ENCODE measurements at regions not wholly inside any gene's neighbourhood (a gene's known extent, or its start where the extent isn't known, plus 50 kb on each side); places are given as distances from the start of the nearest gene placed in this dataset.
"Not testable (repeated sequence)": the region's sequence is repeated elsewhere in the genome, so short reads cannot be mapped to it uniquely, and the experiment has no call there.

- Mint-ChIP-seq H3K4me3 (no peak overlapping the region), H3K27me3 (peaks cover 8 to 26% (median 13%) of the 10 kb centered on the region in 5 donors), H3K36me3 (no peaks in the 10 kb centered on the region), H3K4me1 (no peaks in the 10 kb centered on the region), H3K27ac (no peak overlapping the region), H3K9me3 (peaks cover 0 to 13% (median 2%) of the 10 kb centered on the region in 11 donors)
- Histone ChIP-seq H3K9me3 (ENCODE audit: control insufficient read depth in 2 of 3, low read length in 3 of 3) (no peaks in the 10 kb centered on the region), H3K4me1 (ENCODE audit: control insufficient read depth in 2 of 2, insufficient read depth in 2 of 2, low read length in 2 of 2) (no peaks in the 10 kb centered on the region), H3K27me3 (ENCODE audit: control insufficient read depth in 2 of 2, insufficient read depth in 2 of 2, low read length in 2 of 2) (no peaks in the 10 kb centered on the region), H3K4me3 (ENCODE audit: low read length) (no peak overlapping the region), H3K27ac (ENCODE audit: low read depth, low read length) (no peak overlapping the region), H3K36me3 (ENCODE audit: control insufficient read depth in 2 of 3, insufficient read depth in 3 of 3, low read length in 3 of 3) (no peaks in the 10 kb centered on the region)
- ChIA-PET CTCF (interaction anchor here (0.9 kb wide), 1 partner anchor 316 kb away, joined by 3 read pairs; no protein-coding TSS in a partner anchor), POLR2A (no interaction called here)
- intact Hi-C loops (cut with micrococcal nuclease): loop anchor here (2.0 kb wide), 2 partner anchors 276 to 316 kb away; no protein-coding TSS in a partner anchor
- DNase-seq (peak in 6 of 9 donors; percentile 7 to 36 (median 29)), ATAC-seq (no peak)
Observed at GRCh38 chrX:51144828-51145442, 187.7 kb upstream of the NUDT10 start.

- H3K27ac Mint-ChIP-seq: no peak overlapping the region
- H3K36me3 ChIP-seq (ENCODE audit: control insufficient read depth in 2 of 3, insufficient read depth in 3 of 3, low read length in 3 of 3): no peaks in the 10 kb centered on the region
- H3K27me3 Mint-ChIP-seq: peaks cover 4 to 12% (median 6%) of the 10 kb centered on the region in 5 donors
- no peaks in the 10 kb centered on the region for H3K4me1 ChIP-seq (ENCODE audit: control insufficient read depth in 2 of 2, insufficient read depth in 2 of 2, low read length in 2 of 2)
- ATAC-seq: no peak
- no peaks in the 10 kb centered on the region for H3K4me1 Mint-ChIP-seq
- H3K36me3 Mint-ChIP-seq: no peaks in the 10 kb centered on the region
- H3K4me3 ChIP-seq (ENCODE audit: low read length): no peak overlapping the region
- peaks cover 0 to 1% (median 0%) of the 10 kb centered on the region in 11 donors for H3K9me3 Mint-ChIP-seq
- no peak for DNase-seq
- no peak overlapping the region for H3K4me3 Mint-ChIP-seq
- no peaks in the 10 kb centered on the region for H3K27me3 ChIP-seq (ENCODE audit: control insufficient read depth in 2 of 2, insufficient read depth in 2 of 2, low read length in 2 of 2)
- no peak overlapping the region for H3K27ac ChIP-seq (ENCODE audit: low read depth, low read length)
- H3K9me3 ChIP-seq (ENCODE audit: control insufficient read depth in 2 of 3, low read length in 3 of 3): no peaks in the 10 kb centered on the region
- CTCF ChIA-PET: no interaction called here
- intact Hi-C loops (cut with micrococcal nuclease): no loop called here
- POLR2A ChIA-PET: no interaction called here
Observed at GRCh38 chrX:51148848-51149247, 183.8 kb upstream of the NUDT10 start.

DNA sequence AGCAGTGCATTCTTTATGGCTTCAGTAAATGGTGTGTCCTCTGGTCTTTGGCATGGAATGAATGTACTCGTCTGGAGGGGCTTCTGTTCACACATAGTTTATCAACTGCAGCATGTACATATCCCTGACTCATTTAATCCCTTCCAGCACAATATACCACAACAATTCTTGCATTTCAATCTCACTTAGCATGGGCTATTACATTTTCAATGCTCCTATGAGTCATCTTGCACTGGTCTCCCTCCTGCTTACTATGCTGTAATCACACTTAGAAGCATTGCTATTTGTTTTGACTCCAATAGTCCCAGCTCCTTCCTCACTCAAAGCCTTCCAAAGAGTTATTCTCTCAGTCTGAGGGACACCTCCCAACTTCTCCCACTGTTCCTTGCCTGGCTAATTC lies 180.9 kb upstream of the NUDT10 start:
- Histone ChIP-seq H3K27me3 (ENCODE audit: control insufficient read depth in 2 of 2, insufficient read depth in 2 of 2, low read length in 2 of 2) (no peaks in the 10 kb centered on the region), H3K27ac (ENCODE audit: low read depth, low read length) (no peak overlapping the region), H3K4me1 (ENCODE audit: control insufficient read depth in 2 of 2, insufficient read depth in 2 of 2, low read length in 2 of 2) (no peaks in the 10 kb centered on the region), H3K9me3 (ENCODE audit: control insufficient read depth in 2 of 3, low read length in 3 of 3) (no peaks in the 10 kb centered on the region), H3K36me3 (ENCODE audit: control insufficient read depth in 2 of 3, insufficient read depth in 3 of 3, low read length in 3 of 3) (no peaks in the 10 kb centered on the region), H3K4me3 (ENCODE audit: low read length) (no peak overlapping the region)
- H3K36me3 Mint-ChIP-seq: no peaks in the 10 kb centered on the region
- no peaks in the 10 kb centered on the region for H3K4me1 Mint-ChIP-seq
- ChIA-PET CTCF (interaction anchor here (1.1 kb wide), 1 partner anchor 309 kb away, joined by 4 read pairs; no protein-coding TSS in a partner anchor), POLR2A (no interaction called here)
- peaks cover 0 to 1% (median 0%) of the 10 kb centered on the region in 11 donors for H3K9me3 Mint-ChIP-seq
- no peak for ATAC-seq
- intact Hi-C loops (cut with micrococcal nuclease): no loop called here
- no peak for DNase-seq
- no peak overlapping the region for H3K27ac Mint-ChIP-seq
- H3K4me3 Mint-ChIP-seq: no peak overlapping the region
- peaks cover 0 to 5% (median 0%) of the 10 kb centered on the region in 5 donors for H3K27me3 Mint-ChIP-seq

- Mint-ChIP-seq H3K36me3 (no peaks in the 10 kb centered on the region), H3K27me3 (no peaks in the 10 kb centered on the region), H3K27ac (no peak overlapping the region), H3K4me3 (no peak overlapping the region), H3K4me1 (no peaks in the 10 kb centered on the region), H3K9me3 (peaks cover 0 to 1% (median 0%) of the 10 kb centered on the region in 11 donors)
- intact Hi-C loops (cut with micrococcal nuclease): no loop called here
- Histone ChIP-seq H3K4me1 (ENCODE audit: control insufficient read depth in 2 of 2, insufficient read depth in 2 of 2, low read length in 2 of 2) (no peaks in the 10 kb centered on the region), H3K36me3 (ENCODE audit: control insufficient read depth in 2 of 3, insufficient read depth in 3 of 3, low read length in 3 of 3) (no peaks in the 10 kb centered on the region), H3K4me3 (ENCODE audit: low read length) (no peak overlapping the region), H3K27ac (ENCODE audit: low read depth, low read length) (no peak overlapping the region), H3K9me3 (ENCODE audit: control insufficient read depth in 2 of 3, low read length in 3 of 3) (no peaks in the 10 kb centered on the region), H3K27me3 (ENCODE audit: control insufficient read depth in 2 of 2, insufficient read depth in 2 of 2, low read length in 2 of 2) (no peaks in the 10 kb centered on the region)
- POLR2A ChIA-PET: no interaction called here
- DNase-seq: no peak
- ATAC-seq: no peak
- CTCF ChIA-PET: no interaction called here
Observed at GRCh38 chrX:51155157-51155556, 177.5 kb upstream of the NUDT10 start.

DNA sequence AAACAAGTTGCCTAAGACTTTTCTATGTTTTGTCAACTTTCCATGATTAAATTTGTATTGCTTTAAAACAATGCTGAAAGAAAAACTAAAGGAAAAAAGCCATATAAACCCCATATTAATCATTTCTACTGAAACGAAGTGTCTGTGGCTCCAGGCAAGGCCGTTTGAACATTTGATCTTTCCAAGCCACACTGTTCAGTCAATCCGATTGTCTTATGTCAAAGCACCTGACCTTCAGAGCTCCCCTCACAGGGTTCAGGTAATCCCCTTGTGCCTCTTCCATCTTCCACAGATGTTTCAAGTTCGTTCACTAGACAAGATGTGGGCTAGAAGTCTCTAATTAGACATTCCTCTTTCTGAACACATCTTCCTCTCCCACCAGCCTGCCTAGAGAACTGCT lies 177.1 kb upstream of the NUDT10 start:
- intact Hi-C loops (cut with micrococcal nuclease): no loop called here
- Histone ChIP-seq H3K27ac (ENCODE audit: low read depth, low read length) (no peak overlapping the region), H3K4me1 (ENCODE audit: control insufficient read depth in 2 of 2, insufficient read depth in 2 of 2, low read length in 2 of 2) (no peaks in the 10 kb centered on the region), H3K27me3 (ENCODE audit: control insufficient read depth in 2 of 2, insufficient read depth in 2 of 2, low read length in 2 of 2) (no peaks in the 10 kb centered on the region), H3K4me3 (ENCODE audit: low read length) (no peak overlapping the region), H3K9me3 (ENCODE audit: control insufficient read depth in 2 of 3, low read length in 3 of 3) (no peaks in the 10 kb centered on the region), H3K36me3 (ENCODE audit: control insufficient read depth in 2 of 3, insufficient read depth in 3 of 3, low read length in 3 of 3) (no peaks in the 10 kb centered on the region)
- no peak for ATAC-seq
- ChIA-PET CTCF (no interaction called here), POLR2A (no interaction called here)
- H3K36me3 Mint-ChIP-seq: no peaks in the 10 kb centered on the region
- H3K4me1 Mint-ChIP-seq: no peaks in the 10 kb centered on the region
- DNase-seq: no peak
- no peaks in the 10 kb centered on the region for H3K27me3 Mint-ChIP-seq
- H3K4me3 Mint-ChIP-seq: no peak overlapping the region
- no peak overlapping the region for H3K27ac Mint-ChIP-seq
- peaks cover 0 to 1% (median 0%) of the 10 kb centered on the region in 11 donors for H3K9me3 Mint-ChIP-seq

GRCh38 chrX:51158231-51158630 lies 174.4 kb upstream of the NUDT10 start:
- Histone ChIP-seq H3K27ac (ENCODE audit: low read depth, low read length) (no peak overlapping the region), H3K4me1 (ENCODE audit: control insufficient read depth in 2 of 2, insufficient read depth in 2 of 2, low read length in 2 of 2) (no peaks in the 10 kb centered on the region), H3K9me3 (ENCODE audit: control insufficient read depth in 2 of 3, low read length in 3 of 3) (no peaks in the 10 kb centered on the region), H3K36me3 (ENCODE audit: control insufficient read depth in 2 of 3, insufficient read depth in 3 of 3, low read length in 3 of 3) (no peaks in the 10 kb centered on the region), H3K4me3 (ENCODE audit: low read length) (no peak overlapping the region), H3K27me3 (ENCODE audit: control insufficient read depth in 2 of 2, insufficient read depth in 2 of 2, low read length in 2 of 2) (no peaks in the 10 kb centered on the region)
- POLR2A ChIA-PET: no interaction called here
- H3K9me3 Mint-ChIP-seq: peaks cover 0 to 1% (median 0%) of the 10 kb centered on the region in 11 donors
- DNase-seq (no peak), ATAC-seq (no peak)
- H3K27ac Mint-ChIP-seq: no peak overlapping the region
- no peaks in the 10 kb centered on the region for H3K4me1 Mint-ChIP-seq
- intact Hi-C loops (cut with micrococcal nuclease): no loop called here
- no peaks in the 10 kb centered on the region for H3K27me3 Mint-ChIP-seq
- CTCF ChIA-PET: no interaction called here
- H3K36me3 Mint-ChIP-seq: peaks cover 0 to 3% (median 0%) of the 10 kb centered on the region in 5 donors
- no peak overlapping the region for H3K4me3 Mint-ChIP-seq

DNA sequence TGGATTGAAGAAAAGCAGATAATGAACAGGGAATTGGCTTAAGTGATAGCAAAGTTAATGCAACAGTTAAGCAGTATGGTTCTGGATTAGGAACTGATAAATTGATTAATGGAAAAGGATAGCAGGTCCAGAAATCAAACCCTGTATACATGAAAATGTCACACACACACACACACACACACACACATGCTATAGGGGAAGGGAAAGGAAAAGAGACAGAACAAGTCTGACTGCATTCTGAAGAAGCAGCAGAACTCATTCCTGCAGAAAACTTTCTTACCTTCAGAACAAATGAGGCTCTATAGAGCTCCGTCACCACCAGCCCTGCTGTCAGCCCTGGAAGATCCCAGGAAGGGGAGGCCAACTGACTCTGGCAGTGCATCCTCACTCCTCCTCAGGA lies 173.2 kb upstream of the NUDT10 start:
- H3K27ac Mint-ChIP-seq; ATAC-seq; H3K4me1 ChIP-seq (ENCODE audit: control insufficient read depth in 2 of 2, insufficient read depth in 2 of 2, low read length in 2 of 2); H3K9me3 Mint-ChIP-seq; H3K27me3 Mint-ChIP-seq; H3K36me3 ChIP-seq (ENCODE audit: control insufficient read depth in 2 of 3, insufficient read depth in 3 of 3, low read length in 3 of 3); H3K4me1 Mint-ChIP-seq; H3K36me3 Mint-ChIP-seq; H3K4me3 ChIP-seq (ENCODE audit: low read length); H3K27ac ChIP-seq (ENCODE audit: low read depth, low read length); H3K9me3 ChIP-seq (ENCODE audit: control insufficient read depth in 2 of 3, low read length in 3 of 3); H3K4me3 Mint-ChIP-seq; DNase-seq; intact Hi-C loops (cut with micrococcal nuclease); H3K27me3 ChIP-seq (ENCODE audit: control insufficient read depth in 2 of 2, insufficient read depth in 2 of 2, low read length in 2 of 2); POLR2A ChIA-PET: not testable (repeated sequence)
- CTCF ChIA-PET: interaction anchor here (0.6 kb wide), 1 partner anchor 1155 kb away, joined by 3 read pairs; no protein-coding TSS in a partner anchor
